DMS114 treated with DMSO at 0.1 percent for 48 hours (cell line): ENCODE measurements at regions not wholly inside any gene's neighbourhood (a gene's known extent, or its start where the extent isn't known, plus 50 kb on each side); places are given as distances from the start of the nearest gene placed in this dataset.
"Not testable (repeated sequence)": the region's sequence is repeated elsewhere in the genome, so short reads cannot be mapped to it uniquely, and the experiment has no call there.

Experiments
- DNase-seq: peaks from one replicate; lab custom pipeline; 2025; ENCODE audit not compliant: unreplicated experiment; lab: John Stamatoyannopoulos, UW

DNA sequence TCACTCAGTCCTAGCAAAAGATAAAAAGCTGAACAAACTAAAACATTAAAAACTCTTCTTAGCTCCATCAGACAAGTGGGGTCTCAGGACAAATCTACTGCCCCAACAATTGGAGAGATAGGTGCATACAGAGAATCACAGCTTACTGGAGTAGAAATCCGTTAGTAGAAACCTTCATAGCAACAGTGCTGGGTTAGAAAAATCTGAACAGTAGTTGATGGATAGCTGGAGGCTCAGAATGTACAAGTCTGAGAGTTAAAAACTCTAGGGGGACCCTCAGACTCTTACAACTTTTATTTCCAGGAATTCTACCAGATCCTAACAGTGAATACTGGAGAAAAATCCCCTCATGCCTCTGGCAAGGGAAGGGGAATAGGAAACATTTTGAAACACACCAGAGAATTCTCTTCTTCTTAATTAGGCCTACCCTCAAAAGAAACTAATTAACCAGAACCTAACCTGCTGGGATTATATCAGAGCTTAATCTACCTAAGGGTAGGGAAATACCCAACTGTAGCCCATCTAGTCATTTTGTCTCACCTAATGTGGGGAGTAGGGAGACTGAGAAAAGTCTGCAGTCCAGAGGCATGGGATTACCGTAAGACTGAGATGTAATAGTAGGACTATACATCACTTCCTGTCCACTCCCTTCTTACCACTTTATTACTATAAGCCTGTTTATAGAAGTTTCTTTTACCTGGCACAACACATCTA lies 165.0 kb upstream of the CTSO start:
- no peak for DNase-seq

DNA sequence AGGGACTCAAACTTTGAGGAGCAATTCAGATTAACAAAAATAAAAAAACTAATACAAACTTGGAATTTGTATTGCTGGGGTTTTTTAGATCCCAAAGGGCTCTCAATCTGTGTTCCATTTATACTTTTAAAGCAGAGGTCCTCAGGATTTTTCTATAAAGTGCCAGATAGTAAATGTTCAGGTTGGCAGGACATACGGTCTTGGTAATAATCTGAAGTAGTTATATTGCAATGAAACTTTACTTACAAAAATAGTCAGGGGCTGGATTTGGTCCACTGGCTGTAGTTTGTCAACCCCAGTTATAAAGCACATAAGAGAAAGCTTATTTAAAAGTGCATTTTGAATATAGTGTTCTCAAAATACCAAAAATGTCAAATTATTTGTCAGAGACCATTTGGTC lies 164.1 kb upstream of the CTSO start:
- DNase-seq: no peak

DNA sequence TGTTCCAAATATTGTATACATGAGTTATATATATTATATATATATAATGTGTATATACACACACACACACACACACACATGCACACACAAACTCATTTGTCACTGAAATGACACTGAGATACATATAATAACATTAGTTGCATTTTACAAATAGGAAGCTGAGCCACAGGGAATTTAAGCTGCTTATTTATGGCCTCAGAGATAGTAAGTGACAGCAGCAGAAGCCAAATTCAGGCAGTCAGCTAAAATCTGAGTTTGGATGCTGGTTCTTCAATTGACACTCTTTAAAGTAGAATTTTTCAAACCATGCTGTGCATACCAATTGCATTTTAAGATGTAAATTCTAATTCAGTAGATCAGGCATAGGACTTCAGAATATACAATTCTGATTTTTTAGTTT lies 163.3 kb upstream of the CTSO start:
- DNase-seq: no peak

DNA sequence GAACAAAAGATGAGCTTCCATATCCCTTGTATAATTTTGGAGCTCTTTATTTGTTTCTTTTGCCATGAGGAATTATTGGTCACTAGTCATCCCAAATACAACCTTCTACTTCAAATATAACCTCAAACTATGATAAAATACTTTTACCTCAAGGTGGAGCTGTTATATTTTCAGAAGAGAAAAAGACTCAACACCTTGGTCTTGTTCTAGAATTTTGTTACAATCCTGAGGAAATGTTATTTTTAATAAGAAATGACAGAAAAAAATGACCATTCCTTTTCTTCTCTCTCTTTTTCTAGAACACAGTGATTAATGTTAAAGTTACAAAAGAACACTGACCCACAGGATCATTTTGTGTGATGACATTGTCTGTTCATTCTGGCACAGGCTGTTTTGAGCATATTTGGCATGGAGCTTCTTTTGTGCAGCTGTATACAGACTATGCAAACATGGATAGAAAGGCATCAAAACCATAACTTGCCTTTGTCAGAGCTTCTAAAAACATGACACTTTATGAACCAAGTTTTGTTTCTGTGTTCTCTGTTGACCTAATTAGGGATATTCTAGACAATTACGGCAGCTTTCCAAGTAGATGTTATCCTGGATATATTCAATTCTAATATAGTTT lies 159.6 kb upstream of the CTSO start:
- no peak for DNase-seq

DNA sequence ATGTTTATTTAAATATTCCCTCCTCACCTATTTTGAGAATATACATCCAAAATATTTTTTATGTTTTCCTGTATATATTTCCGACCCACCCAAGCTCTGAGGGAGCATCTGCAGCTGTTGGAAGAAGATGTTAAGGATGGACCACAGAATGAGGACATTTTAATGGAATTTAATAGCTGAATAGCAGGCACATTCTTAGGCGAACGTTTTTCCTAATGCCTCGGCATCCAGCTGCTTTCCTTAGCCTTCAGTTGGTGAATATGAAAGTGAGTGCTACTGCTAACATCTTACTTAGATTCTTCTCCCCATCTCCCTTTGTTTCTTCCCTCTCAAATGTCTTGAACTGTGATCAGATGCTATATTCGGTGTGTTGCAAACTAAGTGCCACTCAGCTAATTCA lies 158.0 kb upstream of the CTSO start:
- DNase-seq: no peak

DNA sequence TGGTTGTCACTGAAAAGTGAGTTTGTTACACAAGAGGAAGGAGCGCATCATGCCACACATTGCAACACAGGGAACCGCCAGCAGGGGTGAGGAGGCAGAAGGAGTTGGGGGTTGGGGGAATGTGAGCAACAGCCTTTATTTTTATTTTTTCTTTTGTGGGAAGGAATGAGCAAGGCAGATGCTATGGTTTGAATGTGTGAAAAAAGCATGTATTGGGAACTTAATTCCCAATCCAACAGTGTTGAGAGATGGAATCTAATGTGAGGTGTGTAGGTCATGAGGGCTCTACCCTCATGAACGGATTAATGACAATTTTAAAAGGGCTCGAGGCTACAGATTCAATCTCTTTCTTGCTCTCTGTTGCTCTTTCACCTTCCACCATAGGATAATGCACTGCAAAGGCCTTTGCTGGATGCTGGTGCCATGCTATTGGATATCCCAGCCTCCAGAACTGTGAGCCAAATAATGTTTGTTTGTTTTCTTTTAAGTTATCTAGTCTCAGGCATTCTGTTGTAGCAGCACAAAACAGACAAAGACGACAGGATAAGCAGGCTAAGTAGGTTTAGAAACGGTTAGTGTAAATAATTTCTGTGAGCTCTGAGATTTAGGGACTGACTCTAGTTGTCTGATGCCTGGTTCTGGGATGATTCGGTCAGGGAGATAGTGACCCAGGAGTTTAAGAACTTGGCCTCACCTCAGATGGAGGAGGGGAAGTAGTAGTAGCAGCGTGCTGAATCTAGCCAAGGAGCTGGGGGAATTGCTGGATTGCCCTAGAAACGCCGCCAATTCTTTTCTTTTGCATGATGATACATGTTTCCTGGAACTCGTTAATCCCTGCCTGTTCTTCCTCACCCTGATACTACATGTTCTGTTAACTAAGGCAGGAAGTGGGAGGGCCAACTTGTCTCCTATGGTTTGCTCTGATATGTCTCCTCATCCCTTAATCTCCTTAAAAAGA lies 156.6 kb upstream of the CTSO start:
- no peak for DNase-seq

DNA sequence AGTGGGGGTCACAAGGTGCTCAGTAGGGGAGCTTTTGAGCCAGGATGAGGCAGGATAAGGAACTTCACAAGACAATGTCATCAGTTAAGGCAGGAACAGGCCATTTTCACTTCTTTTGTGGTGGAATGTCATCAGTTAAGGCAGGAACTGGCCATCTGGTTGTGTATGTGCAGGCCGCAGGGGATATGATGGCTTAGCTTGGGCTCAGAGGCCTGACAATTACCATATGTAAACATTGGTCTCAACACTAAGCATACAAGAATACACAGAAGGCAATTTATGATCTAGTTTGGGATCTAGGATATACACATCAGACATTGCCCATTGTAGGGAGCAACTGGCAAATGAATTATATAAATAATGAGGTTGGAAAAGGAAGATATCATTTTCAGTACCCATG lies 155.4 kb upstream of the CTSO start:
- not testable (repeated sequence) for DNase-seq

DNA sequence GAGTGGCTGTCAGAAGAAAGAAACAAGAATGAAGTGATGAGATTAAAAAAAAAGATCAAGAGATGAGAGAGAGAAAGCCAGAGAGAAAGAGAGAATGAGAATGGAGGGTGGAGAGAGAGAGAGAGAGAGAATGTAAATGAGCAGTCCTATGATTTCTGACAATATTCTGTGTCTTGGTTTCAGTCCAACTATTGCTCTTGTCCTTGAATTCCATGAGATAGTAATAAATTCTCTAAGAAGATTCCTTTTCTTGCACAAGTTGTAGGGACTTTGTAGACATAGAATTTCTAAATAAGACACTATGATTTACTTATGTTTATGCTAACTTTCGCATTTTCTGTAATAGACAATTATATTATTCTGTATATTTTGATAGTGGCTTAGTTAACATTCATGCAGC lies 149.6 kb upstream of the CTSO start:
- no peak for DNase-seq

DNA sequence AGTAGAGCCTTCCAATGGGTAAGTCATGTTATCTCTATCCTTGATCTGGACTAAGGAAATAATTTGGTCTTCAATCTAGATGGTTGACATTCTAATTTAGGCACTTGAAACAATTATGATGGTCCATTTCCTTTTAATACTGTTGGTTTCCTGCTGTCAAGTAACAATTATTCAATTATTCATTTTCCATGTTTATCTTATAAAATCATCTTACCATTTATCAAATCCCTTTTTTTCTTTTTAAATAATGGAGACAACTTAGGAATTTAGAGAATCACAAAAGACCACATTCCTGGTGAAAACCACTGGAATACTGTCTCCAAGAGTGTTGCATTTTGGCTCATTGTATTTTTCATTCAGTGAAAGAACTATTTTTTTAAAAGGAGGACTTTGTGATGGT lies 148.7 kb upstream of the CTSO start:
- no peak for DNase-seq

DNA sequence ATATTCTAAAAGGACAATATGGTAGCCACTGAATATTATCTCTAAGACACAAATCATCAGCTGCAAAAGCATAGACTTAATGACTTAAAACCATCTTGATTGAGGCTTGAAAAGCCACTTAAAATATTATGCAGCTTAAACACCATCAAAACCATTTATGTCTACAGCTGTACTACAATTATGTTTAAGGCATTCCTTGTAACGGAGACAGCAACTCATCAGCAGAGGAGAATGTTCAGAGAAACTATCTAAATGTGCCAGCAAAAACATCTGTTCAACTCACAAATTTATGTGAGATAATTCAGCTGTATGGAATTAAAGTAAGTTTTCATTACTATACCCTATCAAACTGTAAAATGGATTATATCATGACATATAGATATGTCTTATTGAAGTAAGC lies 147.9 kb upstream of the CTSO start:
- no peak for DNase-seq

DNA sequence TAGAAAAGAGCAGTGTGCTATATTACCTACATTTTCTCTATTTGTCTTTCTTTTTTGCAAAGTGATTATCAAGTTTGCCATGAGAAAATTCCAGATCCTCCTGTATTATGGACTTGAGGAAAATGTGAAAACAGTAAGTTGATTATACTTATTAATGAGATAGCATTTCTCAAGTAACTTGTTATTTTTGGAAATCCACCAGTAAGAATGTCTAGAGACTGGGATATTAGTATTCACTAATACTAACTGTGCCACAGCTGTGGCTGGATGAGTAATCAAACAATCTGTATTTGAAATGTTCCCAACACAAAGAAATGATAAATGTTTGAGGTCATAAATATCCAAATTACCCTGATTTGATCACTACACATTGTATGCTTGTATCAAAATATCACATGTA lies 147.0 kb upstream of the CTSO start:
- no peak for DNase-seq

DNA sequence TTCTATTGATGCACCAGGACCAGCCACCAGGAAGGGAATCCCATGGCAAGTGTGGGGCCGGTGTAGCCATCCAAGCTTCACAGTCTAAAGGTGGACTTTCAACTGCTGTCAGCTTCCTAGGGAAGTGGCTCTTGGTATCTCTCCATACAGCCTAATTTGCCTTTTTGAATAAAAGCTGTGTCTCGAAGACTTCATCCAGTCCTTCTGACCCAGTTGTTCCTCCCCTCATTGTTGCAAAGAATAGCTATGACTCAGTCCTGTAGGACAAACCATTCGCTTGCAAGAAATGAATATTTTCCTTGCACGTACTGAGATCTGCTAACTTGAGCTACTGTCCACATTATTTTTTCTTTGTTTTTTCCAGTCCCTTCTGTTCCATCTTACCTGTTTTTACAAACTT lies 145.1 kb upstream of the CTSO start:
- no peak for DNase-seq

DNA sequence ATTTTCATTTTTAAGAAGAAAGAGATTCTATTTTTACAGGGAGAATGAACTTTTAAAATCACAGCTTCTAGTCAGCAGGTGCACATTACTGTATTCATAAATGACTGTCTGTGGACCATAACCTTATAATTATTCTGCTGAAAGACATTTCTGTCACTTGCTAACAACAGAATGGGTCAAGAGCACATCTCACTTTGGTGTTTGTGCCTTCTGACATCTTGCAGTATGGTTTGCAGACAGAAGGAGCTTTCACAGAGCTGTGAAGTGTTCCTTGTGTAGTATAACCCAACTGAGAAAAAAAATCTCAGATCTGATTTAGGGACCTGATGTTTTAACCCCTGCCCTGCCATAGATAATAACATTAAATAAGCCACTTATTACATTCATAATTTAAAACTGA lies 131.4 kb upstream of the CTSO start:
- DNase-seq: no peak

DNA sequence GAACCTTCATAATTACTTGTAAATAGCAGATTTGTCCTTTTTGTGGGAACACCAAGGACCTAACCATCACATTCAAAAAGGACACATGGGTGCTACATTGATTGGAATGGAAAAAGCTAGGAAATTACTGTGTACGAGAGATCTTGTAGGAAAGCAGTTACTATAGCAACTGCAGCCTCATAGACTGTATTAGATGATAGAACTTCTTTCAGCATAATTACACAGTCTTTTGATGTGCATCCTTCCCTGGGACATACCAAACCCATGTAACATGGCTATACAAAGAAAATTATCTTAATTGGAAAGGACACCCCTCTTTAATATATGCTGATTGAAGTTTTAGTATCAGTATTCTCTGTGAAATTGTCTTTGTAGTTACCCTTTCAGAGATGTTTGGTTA lies 130.7 kb upstream of the CTSO start:
- DNase-seq: no peak

DNA sequence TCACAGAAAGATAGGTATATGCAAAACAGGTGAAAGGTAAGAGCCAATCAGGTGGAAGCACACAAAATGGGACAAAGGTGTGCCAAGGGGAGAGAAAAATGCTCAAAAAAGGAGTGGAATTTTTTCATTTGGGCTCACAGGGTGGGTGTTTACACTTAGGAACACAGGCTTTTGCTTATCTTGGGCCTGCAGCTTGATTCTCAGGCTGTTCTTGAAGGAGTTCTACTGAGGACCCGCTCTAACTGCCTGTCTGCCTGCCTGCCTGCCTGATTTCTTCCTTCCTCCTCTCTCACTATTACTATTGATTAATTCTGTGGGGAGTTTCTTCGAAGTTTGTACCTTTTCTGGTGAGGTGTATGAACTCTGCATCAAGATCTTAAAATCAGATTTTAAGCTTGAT lies 120.3 kb upstream of the CTSO start:
- DNase-seq: no peak

DNA sequence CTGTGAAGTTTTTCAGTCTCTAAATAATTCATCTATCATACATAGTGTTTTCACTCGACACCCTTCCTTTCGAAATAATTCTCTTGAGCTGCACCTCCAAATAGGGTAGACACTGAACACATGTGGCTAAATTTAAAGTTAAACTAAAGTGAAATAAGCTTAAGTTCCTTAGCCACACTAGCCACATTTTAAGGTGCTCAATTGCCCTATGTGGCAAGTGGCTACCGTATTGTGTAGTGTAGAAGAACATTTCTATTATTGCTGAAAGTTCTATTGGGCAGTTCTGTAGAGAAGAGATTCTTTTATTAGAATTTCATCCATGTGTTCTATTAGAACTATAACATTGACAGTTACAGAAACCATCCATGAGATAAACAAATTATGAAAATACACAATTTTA lies 107.0 kb upstream of the CTSO start:
- no peak for DNase-seq

DNA sequence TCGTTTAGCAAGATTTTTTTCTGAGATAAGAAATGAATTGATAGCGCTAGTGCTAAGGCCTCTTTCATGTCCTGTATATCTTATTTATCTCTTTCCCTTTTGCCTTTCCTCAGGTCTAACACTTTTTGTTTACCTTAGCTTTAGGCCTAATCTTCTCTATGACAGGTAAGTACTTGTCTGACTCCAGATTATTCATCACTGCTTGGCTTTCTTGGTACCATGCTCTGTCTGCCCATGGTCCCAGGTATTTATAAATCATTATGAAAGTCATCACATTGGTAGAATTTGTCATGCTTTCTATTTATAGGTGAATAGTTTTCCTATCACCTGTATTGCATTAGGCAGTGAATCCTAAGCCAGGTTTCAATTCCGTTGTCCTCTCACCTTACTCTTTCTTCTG lies 99.5 kb upstream of the CTSO start:
- no peak for DNase-seq

DNA sequence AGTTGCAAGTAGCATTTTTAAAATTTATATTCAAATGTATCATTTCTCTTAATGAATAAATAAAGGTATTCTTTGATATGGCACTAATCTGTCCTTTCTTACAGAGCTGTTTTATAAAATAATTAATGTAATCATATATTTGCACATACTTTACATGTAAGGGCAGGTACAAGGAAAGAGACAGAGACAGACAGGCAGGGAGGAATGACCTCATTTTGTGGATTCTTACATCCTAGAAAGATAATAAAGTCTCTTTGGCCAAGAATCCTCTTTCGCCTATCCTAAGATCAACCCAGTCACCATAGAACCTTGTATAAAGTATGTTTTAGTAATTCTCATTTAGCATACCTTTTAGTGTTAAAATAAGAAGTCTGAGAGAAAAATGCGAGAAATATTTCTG lies 98.5 kb upstream of the CTSO start:
- no peak for DNase-seq

DNA sequence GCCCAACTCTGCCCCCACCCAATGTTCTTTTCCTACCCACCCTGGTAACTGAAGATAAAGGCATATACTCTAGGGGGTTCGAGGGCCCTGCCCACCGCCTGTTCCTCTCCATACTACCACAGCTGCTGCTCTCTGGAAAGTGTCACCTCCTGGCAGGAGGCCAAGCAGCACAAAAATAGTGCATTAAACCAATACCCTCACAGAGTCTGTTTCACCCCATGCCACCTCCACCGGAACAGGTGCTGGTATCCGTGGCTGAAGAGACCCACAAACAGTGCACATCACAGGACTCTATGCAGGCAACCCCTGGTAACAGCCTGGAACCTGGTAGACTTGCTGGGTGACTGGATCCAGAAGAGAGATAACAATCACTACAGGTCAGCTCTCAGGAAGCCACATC lies 85.1 kb upstream of the CTSO start:
- no peak for DNase-seq

DNA sequence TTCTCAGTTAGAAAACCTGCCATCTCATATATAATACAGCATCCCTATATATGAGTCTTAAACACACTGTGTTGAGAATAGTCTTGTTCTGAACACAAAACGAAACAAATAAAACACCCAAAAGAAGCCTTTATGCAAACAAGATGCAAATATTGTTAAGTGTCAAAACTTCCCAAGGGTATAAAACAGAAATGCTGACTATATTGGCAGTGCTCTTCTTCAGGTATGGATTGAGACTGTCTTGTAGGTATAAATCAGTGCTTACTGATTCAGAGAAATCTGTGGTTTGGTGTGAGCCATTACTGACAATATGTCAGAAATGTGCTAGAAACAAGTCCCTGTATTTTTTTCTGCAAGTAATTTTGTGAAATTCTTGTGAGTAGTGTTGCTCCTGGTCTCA lies 82.8 kb upstream of the CTSO start:
- no peak for DNase-seq

DNA sequence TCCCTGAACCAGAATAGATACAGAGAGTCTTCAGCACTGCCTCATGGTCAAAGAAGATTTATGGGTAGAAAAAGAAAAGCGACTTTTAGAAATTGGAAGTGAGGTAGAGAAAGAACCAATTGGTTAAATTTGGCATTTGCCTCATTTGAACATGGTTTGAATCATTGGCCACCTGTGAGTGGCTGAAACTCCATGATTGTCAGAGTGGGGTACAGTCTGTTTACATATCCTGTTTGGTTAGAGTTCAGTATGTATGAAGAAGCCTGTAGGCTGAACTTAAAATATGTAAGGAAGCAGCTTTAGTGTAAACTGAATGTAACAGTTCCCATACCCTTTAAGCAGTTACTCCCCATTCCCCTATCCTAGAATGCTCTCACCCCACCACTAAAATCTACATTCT lies 76.0 kb upstream of the CTSO start:
- DNase-seq: no peak

DNA sequence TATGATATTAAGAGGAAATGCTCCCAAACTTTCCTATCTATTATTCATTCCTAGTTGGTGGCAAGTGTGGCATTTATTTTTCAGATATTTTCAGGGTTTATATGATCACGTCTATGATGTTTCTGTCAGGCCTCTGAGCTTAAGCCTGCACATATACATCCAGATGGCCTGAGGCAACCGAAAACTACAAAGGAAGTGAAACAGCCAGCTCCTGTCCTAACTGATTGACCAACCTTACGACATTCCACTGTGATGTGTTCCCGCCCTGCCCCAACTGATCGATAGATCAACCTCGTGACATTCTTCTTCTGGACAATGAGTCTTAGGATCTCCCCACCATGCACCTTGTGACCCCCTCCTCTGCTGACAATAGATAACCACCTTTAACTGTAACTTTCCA lies 67.6 kb upstream of the CTSO start:
- DNase-seq: no peak
